Activated naive CD8-positive, alpha-beta T cell treated with anti-CD3 and anti-CD28 coated beads, Interleukin-2, amount 10 ng/mL, durations not matched to agents 7 days and 5 days (primary cell): ENCODE measurements at regions not wholly inside any gene's neighbourhood (a gene's known extent, or its start where the extent isn't known, plus 50 kb on each side); places are given as distances from the start of the nearest gene placed in this dataset.

Source experiments
- ATAC-seq: fragments of 150-1000 bp; cut with Tn5 transposase; one replicate; pipeline ENCODE4 v1.10.0; 2021; ENCODE audit warnings: low read depth, moderate library complexity
- POLR2A ChIA-PET: fragments of 350-600 bp; sonication (Branson Sonifier 250); formaldehyde crosslinking; loops from one replicate; lab custom pipeline; 2021; ENCODE audit warnings: antibody characterized with exemption; lab: Charles Lee
- DNase-seq: peaks from one replicate; pipeline ENCODE4 v3.0.0; 2021
- H3K27ac Mint-ChIP-seq: one replicate; pipeline ENCODE4 v1.8.0; 2022; ENCODE audit warnings: mild to moderate bottlenecking, mixed read lengths
- H3K27me3 Mint-ChIP-seq: one replicate; pipeline ENCODE4 v1.8.0; 2022; ENCODE audit warnings: mild to moderate bottlenecking, moderate library complexity, mixed read lengths
- H3K36me3 Mint-ChIP-seq: one replicate; pipeline ENCODE4 v1.8.0; 2021; ENCODE audit warnings: mild to moderate bottlenecking, mixed read lengths
- H3K4me1 Mint-ChIP-seq: one replicate; pipeline ENCODE4 v1.8.0; 2021; ENCODE audit warnings: mixed read lengths
- H3K4me3 Mint-ChIP-seq: one replicate; pipeline ENCODE4 v1.8.0; 2022; ENCODE audit warnings: mild to moderate bottlenecking, moderate library complexity, mixed read lengths
- H3K9me3 Mint-ChIP-seq: one replicate; pipeline ENCODE4 v1.8.0; 2021; ENCODE audit warnings: mixed read lengths

GRCh38 chr5:24364711-24365110, 280.1 kb downstream of the CDH10 start:
- Mint-ChIP-seq H3K9me3 (peaks cover 6% of the 10 kb centered on the region), H3K4me1 (no peaks in the 10 kb centered on the region), H3K27me3 (no peaks in the 10 kb centered on the region), H3K36me3 (no peaks in the 10 kb centered on the region), H3K27ac (no peak overlapping the region), H3K4me3 (no peak overlapping the region)
- POLR2A ChIA-PET: no interaction called here
- DNase-seq (no peak), ATAC-seq (no peak)

DNA sequence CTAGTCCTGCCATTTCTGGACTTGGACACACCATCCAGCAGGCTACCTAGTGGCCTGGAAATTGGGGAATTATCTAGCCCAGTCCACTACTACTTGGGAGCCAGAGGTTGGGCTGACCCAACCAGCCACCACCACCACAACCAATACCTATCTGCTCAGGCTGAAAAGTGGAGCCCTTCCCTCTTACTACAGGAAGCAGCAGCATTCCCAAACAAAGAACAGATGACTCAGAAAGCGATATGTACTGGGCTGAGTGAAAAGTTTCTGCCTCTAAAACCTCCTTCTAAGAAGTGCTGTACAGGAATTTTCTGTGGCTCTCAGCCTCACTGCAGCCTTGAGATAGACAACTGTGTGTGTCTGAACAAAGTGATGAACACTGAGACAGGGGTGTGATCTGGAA, 279.4 kb downstream of the CDH10 start:
- peaks cover 6% of the 10 kb centered on the region for H3K9me3 Mint-ChIP-seq
- no peak overlapping the region for H3K27ac Mint-ChIP-seq
- H3K27me3 Mint-ChIP-seq: no peaks in the 10 kb centered on the region
- H3K4me3 Mint-ChIP-seq: no peak overlapping the region
- H3K4me1 Mint-ChIP-seq: no peaks in the 10 kb centered on the region
- DNase-seq (no peak), ATAC-seq (no peak)
- POLR2A ChIA-PET: no interaction called here
- H3K36me3 Mint-ChIP-seq: no peaks in the 10 kb centered on the region

GRCh38 chr5:24367216-24367615, 277.6 kb downstream of the CDH10 start:
- POLR2A ChIA-PET: no interaction called here
- Mint-ChIP-seq H3K27me3 (no peaks in the 10 kb centered on the region), H3K36me3 (no peaks in the 10 kb centered on the region), H3K4me1 (no peaks in the 10 kb centered on the region), H3K9me3 (peaks cover 5% of the 10 kb centered on the region), H3K4me3 (no peak overlapping the region), H3K27ac (no peak overlapping the region)
- DNase-seq (no peak), ATAC-seq (no peak)

GRCh38 chr5:24368115-24368514, 276.7 kb downstream of the CDH10 start:
- POLR2A ChIA-PET: no interaction called here
- DNase-seq: no peak
- H3K27ac Mint-ChIP-seq: no peak overlapping the region
- no peak overlapping the region for H3K4me3 Mint-ChIP-seq
- no peaks in the 10 kb centered on the region for H3K4me1 Mint-ChIP-seq
- no peaks in the 10 kb centered on the region for H3K36me3 Mint-ChIP-seq
- no peak for ATAC-seq
- H3K27me3 Mint-ChIP-seq: no peaks in the 10 kb centered on the region
- H3K9me3 Mint-ChIP-seq: peaks cover 5% of the 10 kb centered on the region

GRCh38 chr5:24376210-24376609, 268.6 kb downstream of the CDH10 start:
- DNase-seq (no peak), ATAC-seq (no peak)
- Mint-ChIP-seq H3K27ac (no peak overlapping the region), H3K36me3 (no peaks in the 10 kb centered on the region), H3K9me3 (peaks cover 5% of the 10 kb centered on the region), H3K4me1 (no peaks in the 10 kb centered on the region), H3K4me3 (no peak overlapping the region), H3K27me3 (no peaks in the 10 kb centered on the region)
- POLR2A ChIA-PET: no interaction called here

- peaks cover 5% of the 10 kb centered on the region for H3K9me3 Mint-ChIP-seq
These were observed 268.2 kb downstream of the CDH10 start for GRCh38 chr5:24376616-24377015.

DNA sequence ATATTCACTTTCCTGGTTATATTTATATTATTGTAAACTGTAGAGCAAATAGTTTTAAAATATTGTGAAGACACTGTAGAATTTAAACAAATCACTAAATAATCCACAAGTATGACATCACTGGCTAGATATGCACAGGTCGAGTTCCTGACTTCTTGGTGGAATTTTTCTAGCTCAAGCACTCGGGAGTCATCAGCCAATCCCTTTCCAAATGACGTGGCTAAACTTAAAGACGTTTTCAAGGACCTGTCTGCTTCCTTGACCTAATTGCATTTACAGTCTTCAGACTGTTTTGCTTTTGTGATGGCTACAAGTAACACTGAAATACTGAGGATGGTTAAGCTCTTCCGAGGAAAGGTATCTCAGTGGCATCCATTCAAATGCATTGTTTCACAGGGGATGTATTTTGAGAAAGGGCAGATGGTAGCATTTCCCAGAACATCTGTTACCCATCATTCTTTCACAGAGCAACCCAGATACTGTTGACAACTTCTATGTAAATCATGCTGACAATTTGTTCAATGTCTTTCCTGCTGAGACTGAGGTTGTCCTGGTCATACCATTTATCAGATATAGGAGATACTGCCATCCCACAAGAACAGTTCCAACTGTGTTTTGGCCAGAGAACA, 262.8 kb downstream of the CDH10 start:
- no peaks in the 10 kb centered on the region for H3K27me3 Mint-ChIP-seq
- H3K4me1 Mint-ChIP-seq: no peaks in the 10 kb centered on the region
- DNase-seq (no peak), ATAC-seq (no peak)
- POLR2A ChIA-PET: no interaction called here
- no peak overlapping the region for H3K4me3 Mint-ChIP-seq
- no peaks in the 10 kb centered on the region for H3K36me3 Mint-ChIP-seq
- no peak overlapping the region for H3K27ac Mint-ChIP-seq
- H3K9me3 Mint-ChIP-seq: peaks cover 5% of the 10 kb centered on the region

More at GRCh38 chr5:24376616-24377015, 268.2 kb downstream of the CDH10 start:
- no peak overlapping the region for H3K27ac Mint-ChIP-seq
- POLR2A ChIA-PET: no interaction called here
- H3K4me1 Mint-ChIP-seq: no peaks in the 10 kb centered on the region
- DNase-seq: no peak
- ATAC-seq: no peak
- no peaks in the 10 kb centered on the region for H3K36me3 Mint-ChIP-seq
- H3K4me3 Mint-ChIP-seq: no peak overlapping the region
- H3K27me3 Mint-ChIP-seq: no peaks in the 10 kb centered on the region

- Mint-ChIP-seq H3K27me3 (no peaks in the 10 kb centered on the region), H3K27ac (no peak overlapping the region), H3K4me1 (no peaks in the 10 kb centered on the region), H3K36me3 (no peaks in the 10 kb centered on the region), H3K4me3 (no peak overlapping the region), H3K9me3 (no peaks in the 10 kb centered on the region)
- POLR2A ChIA-PET: no interaction called here
- DNase-seq: no peak
- no peak for ATAC-seq
These were observed 259.7 kb downstream of the CDH10 start for GRCh38 chr5:24385070-24385469.

GRCh38 chr5:24385617-24386016, 259.2 kb downstream of the CDH10 start:
- Mint-ChIP-seq H3K27ac (no peak overlapping the region), H3K27me3 (no peaks in the 10 kb centered on the region), H3K4me1 (no peaks in the 10 kb centered on the region), H3K9me3 (no peaks in the 10 kb centered on the region), H3K36me3 (no peaks in the 10 kb centered on the region), H3K4me3 (no peak overlapping the region)
- ATAC-seq (no peak), DNase-seq (no peak)
- POLR2A ChIA-PET: no interaction called here

DNA sequence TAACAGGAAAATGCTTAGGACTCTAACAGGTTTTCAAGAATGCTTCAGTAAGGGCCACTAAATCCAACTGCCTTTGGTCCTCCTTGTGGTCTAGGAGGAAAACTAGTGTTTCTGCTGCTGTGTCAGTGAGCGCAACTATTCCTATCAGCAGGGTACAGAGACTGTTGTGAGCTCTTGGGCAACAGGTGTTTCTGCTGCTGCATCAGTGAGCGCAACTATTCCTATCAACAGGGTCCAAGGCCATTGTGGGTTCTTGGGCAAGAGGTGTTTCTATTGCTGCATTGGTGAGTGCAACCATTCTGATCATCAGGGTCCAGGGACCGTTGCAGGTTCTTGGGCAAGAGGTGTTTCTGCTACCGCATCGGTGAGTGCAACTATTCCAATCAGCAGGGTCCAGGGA, 256.3 kb downstream of the CDH10 start:
- no peak for DNase-seq
- POLR2A ChIA-PET: no interaction called here
- no peak overlapping the region for H3K27ac Mint-ChIP-seq
- H3K9me3 Mint-ChIP-seq: no peaks in the 10 kb centered on the region
- H3K27me3 Mint-ChIP-seq: no peaks in the 10 kb centered on the region
- no peaks in the 10 kb centered on the region for H3K36me3 Mint-ChIP-seq
- H3K4me3 Mint-ChIP-seq: no peak overlapping the region
- no peaks in the 10 kb centered on the region for H3K4me1 Mint-ChIP-seq
- ATAC-seq: no peak

DNA sequence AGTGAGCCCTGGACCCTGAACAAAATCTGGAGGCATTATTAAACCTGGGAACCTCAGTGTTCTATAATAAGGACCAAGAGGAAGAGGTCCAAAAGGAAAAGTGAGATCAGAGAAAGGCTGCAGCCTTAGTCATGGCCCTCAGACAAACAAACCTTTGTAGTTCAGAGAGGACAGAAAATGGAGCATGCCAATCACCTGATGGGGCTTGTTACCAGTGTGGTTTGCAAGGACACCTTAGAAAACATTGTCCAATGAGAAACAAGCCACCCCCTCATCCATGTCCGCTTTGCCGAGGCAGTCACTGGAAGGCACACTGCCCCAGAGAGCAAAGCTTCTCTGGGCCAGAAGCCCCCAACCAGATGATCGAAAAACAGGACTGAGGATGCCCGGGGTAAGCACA, 254.8 kb downstream of the CDH10 start:
- POLR2A ChIA-PET: no interaction called here
- DNase-seq: no peak
- Mint-ChIP-seq H3K4me3 (no peak overlapping the region), H3K27me3 (no peaks in the 10 kb centered on the region), H3K9me3 (peaks cover 1% of the 10 kb centered on the region), H3K36me3 (no peaks in the 10 kb centered on the region), H3K4me1 (no peaks in the 10 kb centered on the region), H3K27ac (no peak overlapping the region)
- ATAC-seq: no peak

- Mint-ChIP-seq H3K27ac (no peak overlapping the region), H3K36me3 (no peaks in the 10 kb centered on the region), H3K9me3 (peaks cover 2% of the 10 kb centered on the region), H3K4me1 (no peaks in the 10 kb centered on the region), H3K27me3 (no peaks in the 10 kb centered on the region), H3K4me3 (no peak overlapping the region)
- POLR2A ChIA-PET: no interaction called here
- DNase-seq (no peak), ATAC-seq (no peak)
These were observed 253.0 kb downstream of the CDH10 start for GRCh38 chr5:24391816-24392215.

- POLR2A ChIA-PET: no interaction called here
- no peak for DNase-seq
- no peaks in the 10 kb centered on the region for H3K27me3 Mint-ChIP-seq
- no peaks in the 10 kb centered on the region for H3K4me1 Mint-ChIP-seq
- peaks cover 10% of the 10 kb centered on the region for H3K9me3 Mint-ChIP-seq
- no peak overlapping the region for H3K27ac Mint-ChIP-seq
- no peaks in the 10 kb centered on the region for H3K36me3 Mint-ChIP-seq
- H3K4me3 Mint-ChIP-seq: no peak overlapping the region
- ATAC-seq: no peak
These were observed 247.2 kb downstream of the CDH10 start for GRCh38 chr5:24397601-24398000.

- Mint-ChIP-seq H3K4me3 (no peak overlapping the region), H3K27me3 (no peaks in the 10 kb centered on the region), H3K9me3 (peaks cover 9% of the 10 kb centered on the region), H3K36me3 (no peaks in the 10 kb centered on the region), H3K27ac (no peak overlapping the region), H3K4me1 (no peaks in the 10 kb centered on the region)
- POLR2A ChIA-PET: no interaction called here
- no peak for ATAC-seq
- DNase-seq: no peak
These were observed 243.0 kb downstream of the CDH10 start for GRCh38 chr5:24401773-24402172.

- no peak overlapping the region for H3K4me3 Mint-ChIP-seq
- no peak overlapping the region for H3K27ac Mint-ChIP-seq
- no peaks in the 10 kb centered on the region for H3K27me3 Mint-ChIP-seq
- H3K36me3 Mint-ChIP-seq: no peaks in the 10 kb centered on the region
- POLR2A ChIA-PET: no interaction called here
- no peak for DNase-seq
- H3K9me3 Mint-ChIP-seq: peaks cover 2% of the 10 kb centered on the region
- ATAC-seq: no peak
- H3K4me1 Mint-ChIP-seq: no peaks in the 10 kb centered on the region
These were observed 237.3 kb downstream of the CDH10 start for GRCh38 chr5:24407466-24407865.
